ENCODE measurements at regions not wholly inside any gene's neighbourhood (a gene's known extent, or its start where the extent isn't known, plus 50 kb on each side); places are given as distances from the start of the nearest gene placed in this dataset.

DNA sequence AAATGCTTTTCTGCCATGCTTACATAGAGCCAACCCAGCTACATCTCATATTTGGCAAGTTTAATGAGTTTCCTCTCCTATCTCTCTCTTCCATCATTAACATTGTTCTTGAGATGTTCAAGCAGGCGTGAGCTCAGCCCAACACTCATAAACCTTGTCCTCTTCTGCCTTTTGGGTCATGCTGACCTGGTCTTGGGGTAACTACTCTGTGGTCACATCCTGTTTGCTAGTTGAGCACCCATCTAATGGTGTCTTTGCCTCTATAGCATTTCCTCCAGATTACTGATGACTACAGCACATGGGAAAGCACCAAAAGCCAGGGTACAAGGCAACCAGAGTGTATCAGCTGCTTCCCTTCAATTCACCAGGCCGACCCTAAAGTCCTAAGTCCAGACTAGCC, 366.9 kb upstream of the HNRNPA3 start:
- intact Hi-C loops (cut with DNase I; ENCODE audit: low total_unique reads) = no loop called here
- no peak for DNase-seq
- Histone ChIP-seq H3K9me3 (no peaks in the 10 kb centered on the region), H3K4me3 (no peak overlapping the region), H3K4me1 (no peaks in the 10 kb centered on the region), H3K36me3 (no peaks in the 10 kb centered on the region), H3K27ac (no peak overlapping the region), H3K27me3 (no peaks in the 10 kb centered on the region)
- TF ChIP-seq CTCF (IDR thresholded peaks at IDR 0.05) = no peak

- Histone ChIP-seq H3K4me3 (no peak overlapping the region), H3K27me3 (no peaks in the 10 kb centered on the region), H3K27ac (no peak overlapping the region), H3K36me3 (no peaks in the 10 kb centered on the region), H3K9me3 (no peaks in the 10 kb centered on the region), H3K4me1 (no peaks in the 10 kb centered on the region)
- TF ChIP-seq CTCF (IDR thresholded peaks at IDR 0.05) = no peak
- no peak for DNase-seq
- intact Hi-C loops (cut with DNase I; ENCODE audit: low total_unique reads) = no loop called here
Measured at GRCh38 chr2:176847575-176847974, 365.0 kb upstream of the HNRNPA3 start.

- intact Hi-C loops (cut with DNase I; ENCODE audit: low total_unique reads) = no loop called here
- Histone ChIP-seq H3K36me3 (no peaks in the 10 kb centered on the region), H3K9me3 (no peaks in the 10 kb centered on the region), H3K4me1 (no peaks in the 10 kb centered on the region), H3K4me3 (no peak overlapping the region), H3K27ac (no peak overlapping the region), H3K27me3 (no peaks in the 10 kb centered on the region)
- no peak for DNase-seq
- TF ChIP-seq CTCF (IDR thresholded peaks at IDR 0.05) = no peak
Measured at GRCh38 chr2:176848844-176849243, 363.8 kb upstream of the HNRNPA3 start.

DNA sequence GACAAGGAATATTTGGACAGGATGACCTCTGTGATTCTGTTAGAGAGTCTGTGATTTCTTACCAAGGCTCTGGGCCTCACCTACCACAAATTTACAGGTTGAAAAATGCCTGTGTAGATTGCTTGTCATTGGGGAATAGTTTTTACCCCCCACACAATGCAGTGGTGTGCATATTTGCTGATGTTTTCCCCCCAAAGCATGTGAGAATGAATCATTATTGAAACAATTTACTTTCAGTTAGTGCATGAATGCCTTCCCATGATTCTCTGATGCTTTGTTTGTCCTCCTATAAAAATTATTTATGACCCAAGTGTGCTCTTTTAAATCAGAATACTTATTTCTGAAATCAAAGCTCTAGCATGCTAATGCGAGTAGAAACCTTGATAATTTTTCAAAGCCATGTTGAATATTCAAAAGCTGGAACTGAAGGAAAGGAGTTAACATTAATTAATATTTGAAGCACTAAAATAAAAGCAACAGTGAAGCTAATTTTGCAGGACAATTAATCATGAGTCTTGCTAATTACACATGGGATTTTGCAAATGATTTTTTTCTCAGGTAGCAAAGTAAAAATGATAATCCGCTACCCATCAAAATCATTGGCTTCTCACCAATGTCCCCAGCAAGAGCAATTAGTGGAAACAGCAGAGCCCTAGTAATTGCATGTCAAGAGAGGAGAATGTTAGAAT, 361.2 kb upstream of the HNRNPA3 start:
- H3K4me3 ChIP-seq = no peak overlapping the region
- intact Hi-C loops (cut with DNase I; ENCODE audit: low total_unique reads) = loop anchor here (5.0 kb wide), 1 partner anchor 1044 kb away; no protein-coding TSS in a partner anchor

DNA sequence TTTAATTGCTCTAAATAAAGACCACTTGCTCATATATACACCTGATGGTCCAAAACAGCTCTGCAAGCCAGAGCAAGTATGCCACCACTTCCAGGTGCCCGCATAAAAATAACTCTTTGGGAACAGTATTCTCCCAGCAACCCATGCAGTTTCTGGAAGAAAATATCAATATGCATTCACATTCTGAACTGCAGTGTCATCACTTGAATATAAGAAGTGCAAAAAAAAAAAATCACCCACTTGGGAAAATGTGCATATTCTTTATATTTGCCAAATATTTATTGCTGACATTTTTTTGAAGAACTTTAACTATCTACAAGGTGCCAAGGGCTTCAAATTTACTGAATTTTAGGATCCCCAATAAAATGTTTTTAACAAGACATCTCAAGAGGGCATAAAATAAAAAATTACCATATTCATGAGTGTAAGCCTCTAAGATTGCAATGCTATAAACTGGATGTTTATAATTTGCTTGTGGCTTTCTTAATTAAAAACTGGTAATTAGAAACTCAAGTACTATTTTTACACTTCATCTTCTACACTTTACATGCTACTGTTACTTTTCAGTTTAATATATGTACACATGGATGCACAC, 360.6 kb upstream of the HNRNPA3 start:
- DNase-seq = no peak
- no peak overlapping the region for H3K4me3 ChIP-seq
- no peaks in the 10 kb centered on the region for H3K27me3 ChIP-seq
- H3K4me1 ChIP-seq = no peaks in the 10 kb centered on the region
- intact Hi-C loops (cut with DNase I; ENCODE audit: low total_unique reads) = loop anchor here (5.0 kb wide), 1 partner anchor 1045 kb away; no protein-coding TSS in a partner anchor
- H3K27ac ChIP-seq = no peak overlapping the region
- no peak for TF ChIP-seq CTCF (IDR thresholded peaks at IDR 0.05)
- H3K9me3 ChIP-seq = no peaks in the 10 kb centered on the region
- no peaks in the 10 kb centered on the region for H3K36me3 ChIP-seq

More for the DNA sequence above, 361.2 kb upstream of the HNRNPA3 start:
- TF ChIP-seq CTCF (IDR thresholded peaks at IDR 0.05) = no peak
- Histone ChIP-seq H3K9me3 (no peaks in the 10 kb centered on the region), H3K4me1 (no peaks in the 10 kb centered on the region), H3K27me3 (no peaks in the 10 kb centered on the region), H3K36me3 (no peaks in the 10 kb centered on the region), H3K27ac (no peak overlapping the region)
- DNase-seq = no peak

Measured in tibial artery (tissue), 4 donors.